MM.1S (cell line): ENCODE measurements at regions not wholly inside any gene's neighbourhood (a gene's known extent, or its start where the extent isn't known, plus 50 kb on each side); places are given as distances from the start of the nearest gene placed in this dataset.
"Not testable (repeated sequence)": the region's sequence is repeated elsewhere in the genome, so short reads cannot be mapped to it uniquely, and the experiment has no call there.

Source experiments
- DNase-seq: peaks from one replicate; pipeline ENCODE4 v3.0.0-alpha.2; 2015
- H2AFZ ChIP-seq: fragments of 300-600 bp; sonication (generic); 2 replicates; pipeline ENCODE4 v1.6.0; 2016; ENCODE audit warnings: antibody characterized with exemption, low read length
- H3F3A ChIP-seq: fragments of 300-600 bp; sonication (generic); 2 replicates; pipeline ENCODE4 v1.6.1; 2016; ENCODE audit warnings: mild to moderate bottlenecking, antibody characterized with exemption, low read length, moderate library complexity, mixed read lengths; ENCODE audit not compliant: insufficient read depth
- H3K27ac ChIP-seq: fragments of 300-600 bp; sonication (generic); 2 replicates; pipeline ENCODE4 v1.5.1; 2016; ENCODE audit warnings: mild to moderate bottlenecking, low read length
- H3K27me3 ChIP-seq: fragments of 300-600 bp; sonication (generic); replicated peaks from 2 replicates; pipeline ENCODE4 v1.6.0; 2016; ENCODE audit warnings: low read length; ENCODE audit not compliant: insufficient read depth
- H3K36me3 ChIP-seq: fragments of 300-600 bp; sonication (generic); replicated peaks from 2 replicates; pipeline ENCODE4 v1.6.1; 2016; ENCODE audit warnings: mild to moderate bottlenecking, low read length, mixed read lengths; ENCODE audit not compliant: insufficient read depth
- H3K4me1 ChIP-seq: fragments of 300-600 bp; sonication (generic); 2 replicates; pipeline ENCODE4 v1.6.1; 2016; ENCODE audit warnings: low read length, mixed read lengths
- H3K4me2 ChIP-seq: fragments of 300-600 bp; sonication (generic); 2 replicates; pipeline ENCODE4 v1.6.0; 2016; ENCODE audit warnings: low read depth, low read length
- H3K4me3 ChIP-seq: fragments of 300-600 bp; sonication (generic); 2 replicates; pipeline ENCODE4 v1.5.1; 2016; ENCODE audit warnings: low read length, mixed read lengths
- H3K79me2 ChIP-seq: fragments of 300-600 bp; sonication (generic); 2 replicates; pipeline ENCODE4 v1.6.1; 2016; ENCODE audit warnings: mixed run types, low read length, mixed read lengths
- H3K9ac ChIP-seq: fragments of 300-600 bp; sonication (generic); 2 replicates; pipeline ENCODE4 v1.6.1; 2016; ENCODE audit warnings: low read length, mixed read lengths
- H3K9me2 ChIP-seq: fragments of 300-600 bp; sonication (generic); replicated peaks from 2 replicates; pipeline ENCODE4 v1.6.1; 2016; ENCODE audit warnings: mild to moderate bottlenecking, low read length, mixed read lengths; ENCODE audit not compliant: insufficient read depth
- H3K9me3 ChIP-seq: fragments of 300-600 bp; sonication (generic); replicated peaks from 2 replicates; pipeline ENCODE4 v1.6.1; 2016; ENCODE audit warnings: mild to moderate bottlenecking, low read length, mixed read lengths; ENCODE audit not compliant: insufficient read depth
- H4K20me1 ChIP-seq: fragments of 300-600 bp; sonication (generic); 2 replicates; pipeline ENCODE4 v1.6.1; 2016; ENCODE audit warnings: mild to moderate bottlenecking, low read length, moderate library complexity, mixed read lengths; ENCODE audit not compliant: insufficient read depth
- EZH2 ChIP-seq: fragments of 300-600 bp; sonication (generic); optimal IDR thresholded peaks from 2 replicates; pipeline ENCODE3; 2017; ENCODE audit warnings: low read depth, mild to moderate bottlenecking, antibody characterized with exemption, low read length, mixed read lengths
- EZH2phosphoT487 ChIP-seq: fragments of 300-600 bp; sonication (generic); IDR thresholded peaks from 2 replicates; pipeline ENCODE4 v1.6.1; 2018; ENCODE audit warnings: antibody characterized with exemption, low read length
- TF ChIP-seq, protein P1 (sequence below): fragments of 300-600 bp; sonication (generic); IDR thresholded peaks from 2 replicates; pipeline ENCODE4 v1.5.1; 2016; ENCODE audit warnings: antibody characterized with exemption, low read length, mixed read lengths

DNA sequence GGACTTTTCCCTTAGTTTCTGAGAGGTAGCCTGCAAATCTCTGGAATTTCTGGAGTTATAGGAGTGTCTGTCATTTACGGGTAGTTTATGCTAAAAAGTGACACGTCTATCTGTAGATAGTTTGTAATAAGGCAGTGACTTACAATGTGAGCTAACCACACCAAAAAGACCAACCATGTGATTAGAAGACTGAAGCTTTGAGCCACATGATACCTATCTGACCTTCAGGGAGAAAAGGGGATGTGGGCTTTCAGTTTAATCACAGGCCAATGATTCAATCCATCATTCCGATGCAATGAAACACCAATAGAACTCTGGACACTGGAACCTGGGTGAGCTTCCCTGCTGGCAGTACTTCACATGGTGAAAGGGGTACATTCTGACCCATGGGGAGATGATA is 254.6 kb upstream of the GK2 start:
- Histone ChIP-seq H3F3A (no peaks in the 10 kb centered on the region), H3K4me2 (no peak overlapping the region), H4K20me1 (no peaks in the 10 kb centered on the region), H3K9me2 (no peaks in the 10 kb centered on the region), H3K9ac (no peak overlapping the region), H3K79me2 (no peaks in the 10 kb centered on the region), H3K36me3 (no peaks in the 10 kb centered on the region), H3K4me1 (no peaks in the 10 kb centered on the region), H3K27ac (no peak overlapping the region), H3K9me3 (no peaks in the 10 kb centered on the region), H3K27me3 (no peaks in the 10 kb centered on the region), H3K4me3 (no peak overlapping the region), H2AFZ (no peak overlapping the region)
- TF ChIP-seq EZH2 (no peak), EZH2phosphoT487 (no peak)
- TF ChIP-seq, protein P1, sequence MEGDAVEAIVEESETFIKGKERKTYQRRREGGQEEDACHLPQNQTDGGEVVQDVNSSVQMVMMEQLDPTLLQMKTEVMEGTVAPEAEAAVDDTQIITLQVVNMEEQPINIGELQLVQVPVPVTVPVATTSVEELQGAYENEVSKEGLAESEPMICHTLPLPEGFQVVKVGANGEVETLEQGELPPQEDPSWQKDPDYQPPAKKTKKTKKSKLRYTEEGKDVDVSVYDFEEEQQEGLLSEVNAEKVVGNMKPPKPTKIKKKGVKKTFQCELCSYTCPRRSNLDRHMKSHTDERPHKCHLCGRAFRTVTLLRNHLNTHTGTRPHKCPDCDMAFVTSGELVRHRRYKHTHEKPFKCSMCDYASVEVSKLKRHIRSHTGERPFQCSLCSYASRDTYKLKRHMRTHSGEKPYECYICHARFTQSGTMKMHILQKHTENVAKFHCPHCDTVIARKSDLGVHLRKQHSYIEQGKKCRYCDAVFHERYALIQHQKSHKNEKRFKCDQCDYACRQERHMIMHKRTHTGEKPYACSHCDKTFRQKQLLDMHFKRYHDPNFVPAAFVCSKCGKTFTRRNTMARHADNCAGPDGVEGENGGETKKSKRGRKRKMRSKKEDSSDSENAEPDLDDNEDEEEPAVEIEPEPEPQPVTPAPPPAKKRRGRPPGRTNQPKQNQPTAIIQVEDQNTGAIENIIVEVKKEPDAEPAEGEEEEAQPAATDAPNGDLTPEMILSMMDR = no peak
- no peak for DNase-seq

DNA sequence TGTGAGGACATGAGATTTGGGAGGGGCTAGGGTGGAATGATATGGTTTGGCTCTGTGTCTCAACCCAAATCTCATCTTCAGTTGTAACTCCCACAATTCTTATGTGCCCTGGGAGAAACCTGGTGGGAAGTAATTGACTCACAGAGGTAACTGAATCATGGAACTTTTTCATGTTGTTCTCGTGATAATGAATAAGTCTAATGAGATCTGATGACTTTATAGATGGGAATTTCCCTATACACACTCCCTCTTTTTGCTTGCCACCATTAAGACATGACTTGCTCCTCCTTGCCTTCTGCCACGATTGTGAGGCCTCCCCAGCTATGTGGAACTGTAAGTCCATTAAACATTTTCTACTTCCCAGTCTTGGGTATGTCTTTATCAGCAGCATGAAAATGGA is 253.2 kb upstream of the GK2 start:
- no peaks in the 10 kb centered on the region for H3K4me1 ChIP-seq
- H3K4me3 ChIP-seq = no peak overlapping the region
- no peaks in the 10 kb centered on the region for H3K9me3 ChIP-seq
- H3K27ac ChIP-seq = no peak overlapping the region
- H3K79me2 ChIP-seq = no peaks in the 10 kb centered on the region
- no peak overlapping the region for H3K9ac ChIP-seq
- no peaks in the 10 kb centered on the region for H4K20me1 ChIP-seq
- H3F3A ChIP-seq = no peaks in the 10 kb centered on the region
- H2AFZ ChIP-seq = no peak overlapping the region
- DNase-seq = no peak
- no peaks in the 10 kb centered on the region for H3K36me3 ChIP-seq
- no peak overlapping the region for H3K4me2 ChIP-seq
- H3K27me3 ChIP-seq = no peaks in the 10 kb centered on the region
- H3K9me2 ChIP-seq = no peaks in the 10 kb centered on the region
- TF ChIP-seq, protein P1 = no peak
- no peak for TF ChIP-seq EZH2
- TF ChIP-seq EZH2phosphoT487 = no peak

GRCh38 chr4:79659308-79659870 is 251.4 kb upstream of the GK2 start:
- not testable (repeated sequence) for H3F3A ChIP-seq, H2AFZ ChIP-seq, H3K9me2 ChIP-seq, DNase-seq, H3K4me1 ChIP-seq, H3K9ac ChIP-seq, H3K27ac ChIP-seq, H3K36me3 ChIP-seq, H3K27me3 ChIP-seq, H3K79me2 ChIP-seq, H3K4me2 ChIP-seq, H3K9me3 ChIP-seq, H3K4me3 ChIP-seq, H4K20me1 ChIP-seq

DNA sequence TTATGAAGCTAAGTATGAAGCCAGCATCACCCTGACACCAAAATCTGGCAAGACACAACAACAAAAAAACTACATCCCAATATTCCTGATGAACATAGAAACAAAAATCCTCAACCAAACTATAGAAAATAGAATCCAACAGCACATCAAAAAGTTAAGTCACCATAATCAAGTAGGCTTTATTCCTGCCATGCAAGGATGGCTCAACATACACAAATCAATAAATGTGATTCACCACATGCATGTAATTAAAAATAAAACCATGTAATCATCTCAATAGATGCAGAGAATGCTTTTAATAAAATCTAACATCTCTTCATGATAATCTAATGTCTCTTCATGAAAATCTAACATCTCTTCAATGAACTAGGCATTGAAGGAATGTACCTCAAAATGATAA is 249.4 kb upstream of the GK2 start:
- Histone ChIP-seq H3K4me2 (no peak overlapping the region), H3K36me3 (no peaks in the 10 kb centered on the region), H2AFZ (no peak overlapping the region), H3K27me3 (no peaks in the 10 kb centered on the region), H3K79me2 (no peaks in the 10 kb centered on the region), H3K4me3 (no peak overlapping the region), H3K4me1 (no peaks in the 10 kb centered on the region), H3K9me3 (no peaks in the 10 kb centered on the region), H3K9ac (no peak overlapping the region), H3F3A (no peaks in the 10 kb centered on the region), H3K27ac (no peak overlapping the region), H3K9me2 (no peaks in the 10 kb centered on the region), H4K20me1 (no peaks in the 10 kb centered on the region)
- TF ChIP-seq EZH2phosphoT487 = no peak
- TF ChIP-seq EZH2 = no peak
- TF ChIP-seq, protein P1 = no peak
- no peak for DNase-seq
